ENCODE measurements at regions not wholly inside any gene's neighbourhood (a gene's known extent, or its start where the extent isn't known, plus 50 kb on each side); places are given as distances from the start of the nearest gene placed in this dataset.

DNA sequence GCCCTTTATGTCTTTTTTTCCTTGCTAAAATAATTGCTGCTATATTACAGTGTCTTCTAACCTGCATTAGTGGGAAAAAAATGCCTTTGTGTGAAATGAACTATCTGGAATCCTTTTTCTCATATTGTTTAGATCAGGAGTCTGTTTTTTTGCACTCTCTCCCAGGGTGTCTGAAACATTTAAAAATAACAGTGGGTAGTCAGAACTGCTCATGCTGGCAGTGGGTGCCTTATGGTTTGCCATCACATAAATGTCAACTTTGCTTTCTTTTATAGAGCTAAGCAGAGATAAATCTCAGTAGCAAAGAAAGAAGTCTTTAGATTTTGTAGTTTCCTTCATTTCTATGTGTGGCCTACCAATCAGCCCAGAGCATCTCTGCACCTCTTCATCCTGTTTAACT, 347.8 kb upstream of the RGMB start:
- Histone ChIP-seq H3K4me1 (no peaks in the 10 kb centered on the region), H3K27me3 (no peaks in the 10 kb centered on the region), H3K27ac (no peak overlapping the region), H3K9me3 (no peaks in the 10 kb centered on the region), H3K36me3 (no peaks in the 10 kb centered on the region), H3K4me3 (no peak overlapping the region)
- no peak for TF ChIP-seq POLR2AphosphoS5 (IDR thresholded peaks at IDR 0.05; ENCODE audit: insufficient read depth in 1 of 2, low read depth in 1 of 2)
- TF ChIP-seq POLR2A (IDR thresholded peaks at IDR 0.05), result no peak
- TF ChIP-seq, protein P1, sequence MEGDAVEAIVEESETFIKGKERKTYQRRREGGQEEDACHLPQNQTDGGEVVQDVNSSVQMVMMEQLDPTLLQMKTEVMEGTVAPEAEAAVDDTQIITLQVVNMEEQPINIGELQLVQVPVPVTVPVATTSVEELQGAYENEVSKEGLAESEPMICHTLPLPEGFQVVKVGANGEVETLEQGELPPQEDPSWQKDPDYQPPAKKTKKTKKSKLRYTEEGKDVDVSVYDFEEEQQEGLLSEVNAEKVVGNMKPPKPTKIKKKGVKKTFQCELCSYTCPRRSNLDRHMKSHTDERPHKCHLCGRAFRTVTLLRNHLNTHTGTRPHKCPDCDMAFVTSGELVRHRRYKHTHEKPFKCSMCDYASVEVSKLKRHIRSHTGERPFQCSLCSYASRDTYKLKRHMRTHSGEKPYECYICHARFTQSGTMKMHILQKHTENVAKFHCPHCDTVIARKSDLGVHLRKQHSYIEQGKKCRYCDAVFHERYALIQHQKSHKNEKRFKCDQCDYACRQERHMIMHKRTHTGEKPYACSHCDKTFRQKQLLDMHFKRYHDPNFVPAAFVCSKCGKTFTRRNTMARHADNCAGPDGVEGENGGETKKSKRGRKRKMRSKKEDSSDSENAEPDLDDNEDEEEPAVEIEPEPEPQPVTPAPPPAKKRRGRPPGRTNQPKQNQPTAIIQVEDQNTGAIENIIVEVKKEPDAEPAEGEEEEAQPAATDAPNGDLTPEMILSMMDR (IDR thresholded peaks at IDR 0.05), result no peak
- no peak for DNase-seq (ENCODE audit: extremely low spot score in 2 of 2)
- intact Hi-C loops (cut with DNase I), result no loop called here

DNA sequence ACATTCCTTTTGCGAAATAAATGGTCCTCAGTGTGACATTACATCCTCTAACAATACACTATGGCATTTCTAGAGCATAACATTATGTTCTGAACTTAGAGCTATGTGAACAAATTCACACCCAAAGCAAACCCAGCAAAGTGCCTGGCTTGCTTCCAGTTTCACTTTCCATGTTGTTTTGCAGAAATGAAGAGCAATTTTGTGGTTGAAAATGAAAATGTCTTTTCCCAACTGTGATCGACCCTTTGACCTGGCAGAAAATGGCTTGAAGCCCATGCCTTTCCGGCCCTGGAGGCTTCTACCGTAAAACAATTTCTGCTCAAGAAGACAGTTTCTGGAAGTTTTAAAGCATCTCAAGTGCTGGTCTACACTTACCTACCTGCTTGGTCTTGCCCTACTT, 344.7 kb upstream of the RGMB start:
- Histone ChIP-seq H3K27ac (no peak overlapping the region), H3K4me3 (no peak overlapping the region), H3K27me3 (no peaks in the 10 kb centered on the region), H3K4me1 (no peaks in the 10 kb centered on the region), H3K9me3 (no peaks in the 10 kb centered on the region), H3K36me3 (no peaks in the 10 kb centered on the region)
- DNase-seq (ENCODE audit: extremely low spot score in 2 of 2), result no peak
- intact Hi-C loops (cut with DNase I), result no loop called here
- TF ChIP-seq POLR2AphosphoS5 (IDR thresholded peaks at IDR 0.05; ENCODE audit: insufficient read depth in 1 of 2, low read depth in 1 of 2), result no peak
- TF ChIP-seq, protein P1 (IDR thresholded peaks at IDR 0.05), result no peak
- no peak for TF ChIP-seq POLR2A (IDR thresholded peaks at IDR 0.05)

DNA sequence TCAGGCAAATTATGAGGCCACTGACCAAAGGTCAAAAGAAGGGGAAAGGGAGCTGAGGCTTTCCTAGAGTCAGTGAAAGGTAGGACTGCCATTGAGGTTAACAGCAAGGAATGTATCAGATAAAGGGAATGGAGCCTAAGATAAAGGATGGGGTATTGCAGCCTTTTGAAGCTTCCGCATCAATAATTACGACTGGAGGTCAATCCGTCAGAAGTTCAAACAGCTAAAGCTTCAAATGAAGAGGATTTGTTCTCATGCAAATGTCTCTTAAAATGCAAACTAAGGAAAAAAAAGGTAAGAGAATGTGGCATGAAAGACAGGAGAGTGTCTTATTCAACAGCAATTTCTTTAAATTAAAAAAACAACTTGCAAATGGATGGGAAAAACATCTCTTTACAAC, 341.1 kb upstream of the RGMB start:
- H3K27ac ChIP-seq, result no peak overlapping the region
- H3K9me3 ChIP-seq, result no peaks in the 10 kb centered on the region
- no peak overlapping the region for H3K4me3 ChIP-seq

DNA sequence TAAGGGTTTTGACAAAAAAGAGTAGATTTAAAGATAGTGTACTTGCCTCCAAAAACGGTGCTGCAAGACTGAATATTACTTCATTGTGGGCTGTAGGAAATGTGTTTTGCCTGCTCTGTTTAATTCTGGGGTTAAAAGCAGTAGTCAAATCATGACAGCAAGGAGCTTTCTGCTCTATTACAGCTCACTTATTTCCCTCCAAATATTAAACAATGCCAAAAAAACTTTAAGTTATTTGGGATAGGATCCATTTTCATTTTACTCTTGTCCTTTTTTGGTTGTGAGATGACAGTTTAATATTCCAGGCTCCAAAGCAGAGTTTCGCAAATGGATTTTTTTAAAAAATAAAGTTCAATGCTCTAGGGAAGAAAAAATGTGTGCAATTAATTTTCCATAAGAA, 340.4 kb upstream of the RGMB start:
- H3K4me1 ChIP-seq, result no peaks in the 10 kb centered on the region
- H3K27me3 ChIP-seq, result no peaks in the 10 kb centered on the region
- no peak for TF ChIP-seq POLR2AphosphoS5 (IDR thresholded peaks at IDR 0.05; ENCODE audit: insufficient read depth in 1 of 2, low read depth in 1 of 2)
- TF ChIP-seq POLR2A (IDR thresholded peaks at IDR 0.05), result no peak
- TF ChIP-seq, protein P1 (IDR thresholded peaks at IDR 0.05), result no peak
- H3K9me3 ChIP-seq, result no peaks in the 10 kb centered on the region
- intact Hi-C loops (cut with DNase I), result loop anchor here (10.0 kb wide), 1 partner anchor 342 kb away; the partner anchor contains the start of gene RGMB
- no peaks in the 10 kb centered on the region for H3K36me3 ChIP-seq
- no peak for DNase-seq (ENCODE audit: extremely low spot score in 2 of 2)
- no peak overlapping the region for H3K27ac ChIP-seq
- no peak overlapping the region for H3K4me3 ChIP-seq

More for the DNA sequence above, 341.1 kb upstream of the RGMB start:
- H3K4me1 ChIP-seq, result no peaks in the 10 kb centered on the region
- H3K27me3 ChIP-seq, result no peaks in the 10 kb centered on the region
- H3K36me3 ChIP-seq, result no peaks in the 10 kb centered on the region
- no peak for DNase-seq (ENCODE audit: extremely low spot score in 2 of 2)
- intact Hi-C loops (cut with DNase I), result loop anchor here (10.0 kb wide), 1 partner anchor 342 kb away; the partner anchor contains the start of gene RGMB
- TF ChIP-seq POLR2AphosphoS5 (IDR thresholded peaks at IDR 0.05; ENCODE audit: insufficient read depth in 1 of 2, low read depth in 1 of 2) (no peak), POLR2A (IDR thresholded peaks at IDR 0.05) (no peak)
- TF ChIP-seq, protein P1 (IDR thresholded peaks at IDR 0.05), result no peak

DNA sequence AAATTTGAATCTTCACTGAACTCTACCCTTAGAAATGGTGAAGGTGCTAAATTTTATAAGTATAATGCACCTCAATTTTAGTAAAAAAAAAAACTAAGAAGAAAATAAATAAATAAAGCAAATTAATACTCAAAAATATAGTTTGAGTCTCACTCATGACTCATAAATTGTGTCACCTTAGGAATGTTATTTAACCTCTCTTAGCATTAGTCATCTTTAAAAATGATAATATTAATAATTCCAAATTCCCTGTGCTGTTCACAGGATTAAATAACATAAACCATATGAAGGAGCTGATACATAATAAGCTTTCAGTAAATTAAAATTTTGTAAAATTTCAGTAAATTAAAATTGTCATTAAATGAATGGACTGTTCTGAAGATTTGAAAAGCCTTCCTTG, 339.8 kb upstream of the RGMB start:
- Histone ChIP-seq H3K27ac (no peak overlapping the region), H3K9me3 (no peaks in the 10 kb centered on the region), H3K4me1 (no peaks in the 10 kb centered on the region), H3K4me3 (no peak overlapping the region), H3K36me3 (no peaks in the 10 kb centered on the region), H3K27me3 (no peaks in the 10 kb centered on the region)
- TF ChIP-seq POLR2AphosphoS5 (IDR thresholded peaks at IDR 0.05; ENCODE audit: insufficient read depth in 1 of 2, low read depth in 1 of 2), result no peak
- TF ChIP-seq, protein P1 (IDR thresholded peaks at IDR 0.05), result no peak
- TF ChIP-seq POLR2A (IDR thresholded peaks at IDR 0.05), result no peak
- intact Hi-C loops (cut with DNase I), result loop anchor here (10.0 kb wide), 1 partner anchor 341 kb away; the partner anchor contains the start of gene RGMB
- DNase-seq (ENCODE audit: extremely low spot score in 2 of 2), result no peak
